ENCODE measurements at regions not wholly inside any gene's neighbourhood (a gene's known extent, or its start where the extent isn't known, plus 50 kb on each side); places are given as distances from the start of the nearest gene placed in this dataset.

GRCh38 chr3:176055836-176056235 is 1141.4 kb downstream of the TBL1XR1 start:
- H3K4me1 ChIP-seq (ENCODE audit: insufficient read depth), result no peaks in the 10 kb centered on the region
- TF ChIP-seq CTCF (IDR thresholded peaks at IDR 0.05; ENCODE audit: poor library complexity) (no peak), EZH2phosphoT487 (IDR thresholded peaks at IDR 0.05; ENCODE audit: low read depth, severe bottlenecking, unreplicated experiment) (no peak), EZH2 (IDR thresholded peaks at IDR 0.05; ENCODE audit: borderline replicate concordance) (no peak)
- H3K27ac ChIP-seq, result no peak overlapping the region
- H3K27me3 ChIP-seq, result no peaks in the 10 kb centered on the region
- 93% methylated on average over 6 of the region's 6 CpGs for WGBS (ENCODE audit: low lambda C conversion rate, missing lambda C conversion rate)
- H3K4me2 ChIP-seq, result no peak overlapping the region
- H3K79me2 ChIP-seq, result no peaks in the 10 kb centered on the region
- no peaks in the 10 kb centered on the region for H4K20me1 ChIP-seq (ENCODE audit: insufficient read depth, poor library complexity, severe bottlenecking)
- no peaks in the 10 kb centered on the region for H3K36me3 ChIP-seq (replicated peaks; ENCODE audit: insufficient read depth, low read depth)
- DNase-seq (ENCODE audit: low spot score), result no peak
- H3K9me2 ChIP-seq (replicated peaks; ENCODE audit: insufficient read depth), result no peaks in the 10 kb centered on the region
- H3K9me3 ChIP-seq (ENCODE audit: low read depth), result no peaks in the 10 kb centered on the region
- no peak overlapping the region for H3K4me3 ChIP-seq
- H2AFZ ChIP-seq, result no peak overlapping the region

DNA sequence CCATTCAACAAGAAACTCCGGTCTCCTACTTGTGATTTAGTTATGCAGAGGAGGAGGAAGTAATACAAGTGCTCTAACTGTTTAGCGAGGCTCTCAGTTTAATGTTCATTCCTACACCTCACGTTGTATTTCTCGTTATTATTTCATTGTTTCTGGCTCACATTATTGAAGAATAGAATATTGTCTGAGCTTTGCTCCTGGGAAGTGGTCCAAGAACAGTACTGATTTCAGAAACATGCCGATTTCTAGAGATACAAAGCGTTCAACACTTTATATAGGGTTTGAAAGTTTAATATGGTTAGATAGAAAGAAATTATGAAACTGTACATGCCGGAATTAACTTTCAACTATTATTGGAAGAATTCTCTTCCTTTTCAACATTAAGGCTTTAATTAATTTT is 1145.5 kb downstream of the TBL1XR1 start:
- no peaks in the 10 kb centered on the region for H3K36me3 ChIP-seq (replicated peaks; ENCODE audit: insufficient read depth, low read depth)
- no peaks in the 10 kb centered on the region for H3K27me3 ChIP-seq
- DNase-seq (ENCODE audit: low spot score), result no peak
- H3K4me3 ChIP-seq, result no peak overlapping the region
- no peaks in the 10 kb centered on the region for H3K9me2 ChIP-seq (replicated peaks; ENCODE audit: insufficient read depth)
- H2AFZ ChIP-seq, result no peak overlapping the region
- no peak for TF ChIP-seq CTCF (IDR thresholded peaks at IDR 0.05; ENCODE audit: poor library complexity)
- TF ChIP-seq EZH2 (IDR thresholded peaks at IDR 0.05; ENCODE audit: borderline replicate concordance), result no peak
- TF ChIP-seq EZH2phosphoT487 (IDR thresholded peaks at IDR 0.05; ENCODE audit: low read depth, severe bottlenecking, unreplicated experiment), result no peak
- 90% methylated on average over 7 of the region's 7 CpGs for WGBS (ENCODE audit: low lambda C conversion rate, missing lambda C conversion rate)
- no peak overlapping the region for H3K4me2 ChIP-seq
- H3K4me1 ChIP-seq (ENCODE audit: insufficient read depth), result no peaks in the 10 kb centered on the region
- no peak overlapping the region for H3K27ac ChIP-seq
- no peaks in the 10 kb centered on the region for H3K9me3 ChIP-seq (ENCODE audit: low read depth)
- no peaks in the 10 kb centered on the region for H4K20me1 ChIP-seq (ENCODE audit: insufficient read depth, poor library complexity, severe bottlenecking)
- H3K79me2 ChIP-seq, result no peaks in the 10 kb centered on the region

DNA sequence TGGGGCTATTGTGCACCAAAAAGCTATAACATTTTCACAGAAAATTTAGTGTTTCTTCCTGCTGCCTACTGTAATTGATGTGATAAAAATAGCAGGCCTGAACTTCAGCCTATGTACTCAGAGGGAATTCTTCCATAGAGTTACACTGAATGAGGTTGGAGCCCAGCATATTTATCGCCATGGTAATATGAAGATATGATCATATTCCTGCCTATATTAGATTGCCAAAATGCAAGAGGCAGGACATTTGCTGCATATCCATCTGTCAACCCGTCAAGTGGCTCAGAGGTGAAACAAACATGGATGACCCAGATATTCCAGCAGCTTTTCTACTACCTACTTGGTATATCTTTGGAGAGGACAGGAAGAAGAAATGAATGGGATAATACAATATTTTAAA is 1150.6 kb downstream of the TBL1XR1 start:
- Histone ChIP-seq H2AFZ (no peak overlapping the region), H3K79me2 (no peaks in the 10 kb centered on the region), H3K27ac (no peak overlapping the region), H3K4me3 (no peak overlapping the region), H3K9me2 (replicated peaks; ENCODE audit: insufficient read depth) (no peaks in the 10 kb centered on the region), H3K36me3 (replicated peaks; ENCODE audit: insufficient read depth, low read depth) (no peaks in the 10 kb centered on the region), H3K4me2 (no peak overlapping the region), H3K9me3 (ENCODE audit: low read depth) (no peaks in the 10 kb centered on the region), H4K20me1 (ENCODE audit: insufficient read depth, poor library complexity, severe bottlenecking) (no peaks in the 10 kb centered on the region), H3K27me3 (no peaks in the 10 kb centered on the region), H3K4me1 (ENCODE audit: insufficient read depth) (no peaks in the 10 kb centered on the region)
- DNase-seq (ENCODE audit: low spot score), result no peak
- no peak for TF ChIP-seq EZH2 (IDR thresholded peaks at IDR 0.05; ENCODE audit: borderline replicate concordance)
- TF ChIP-seq EZH2phosphoT487 (IDR thresholded peaks at IDR 0.05; ENCODE audit: low read depth, severe bottlenecking, unreplicated experiment), result no peak
- TF ChIP-seq CTCF (IDR thresholded peaks at IDR 0.05; ENCODE audit: poor library complexity), result no peak
- WGBS (ENCODE audit: low lambda C conversion rate, missing lambda C conversion rate), result 96% methylated on average over 2 of the region's 2 CpGs

DNA sequence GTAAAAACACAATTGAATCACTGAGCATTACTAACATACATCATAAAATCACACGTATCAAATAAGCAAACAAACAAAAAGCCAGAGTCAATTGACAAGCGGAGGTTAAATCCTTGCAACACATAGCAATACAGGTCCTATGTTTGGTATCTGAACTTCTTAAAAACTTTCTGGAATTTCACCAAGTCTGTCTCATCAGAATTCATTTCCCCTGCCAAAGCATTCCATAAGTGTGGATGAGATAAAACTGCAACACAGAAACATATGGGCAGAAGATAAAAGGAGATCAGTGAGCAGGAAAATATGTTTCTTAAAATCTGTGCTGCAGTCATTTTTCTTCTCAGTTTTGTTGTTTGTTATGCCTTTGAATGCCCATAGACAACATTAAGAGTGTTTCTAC is 1155.5 kb downstream of the TBL1XR1 start:
- Histone ChIP-seq H2AFZ (no peak overlapping the region), H3K79me2 (no peaks in the 10 kb centered on the region), H3K36me3 (replicated peaks; ENCODE audit: insufficient read depth, low read depth) (no peaks in the 10 kb centered on the region), H3K27ac (no peak overlapping the region), H3K27me3 (no peaks in the 10 kb centered on the region), H3K4me2 (no peak overlapping the region), H3K4me1 (ENCODE audit: insufficient read depth) (no peaks in the 10 kb centered on the region), H3K4me3 (no peak overlapping the region), H3K9me3 (ENCODE audit: low read depth) (no peaks in the 10 kb centered on the region), H3K9me2 (replicated peaks; ENCODE audit: insufficient read depth) (no peaks in the 10 kb centered on the region), H4K20me1 (ENCODE audit: insufficient read depth, poor library complexity, severe bottlenecking) (no peaks in the 10 kb centered on the region)
- 74% methylated on average over 2 of the region's 2 CpGs for WGBS (ENCODE audit: low lambda C conversion rate, missing lambda C conversion rate)
- no peak for TF ChIP-seq EZH2phosphoT487 (IDR thresholded peaks at IDR 0.05; ENCODE audit: low read depth, severe bottlenecking, unreplicated experiment)
- TF ChIP-seq CTCF (IDR thresholded peaks at IDR 0.05; ENCODE audit: poor library complexity), result no peak
- TF ChIP-seq EZH2 (IDR thresholded peaks at IDR 0.05; ENCODE audit: borderline replicate concordance), result no peak
- DNase-seq (ENCODE audit: low spot score), result no peak

Data from hepatocyte (in vitro differentiated cells).